AG09319 (cell line): ENCODE measurements at regions not wholly inside any gene's neighbourhood (a gene's known extent, or its start where the extent isn't known, plus 50 kb on each side); places are given as distances from the start of the nearest gene placed in this dataset.

ENCODE experiments used
- DNase-seq: peaks from one replicate; pipeline ENCODE4 v3.0.0-alpha.2; 2010; ENCODE audit warnings: low read depth; ENCODE audit errors: extremely low read depth
- TF ChIP-seq, protein P1 (sequence below): IDR thresholded peaks from 2 replicates; pipeline ENCODE4 v1.5.1; 2011; ENCODE audit warnings: low read depth, mild to moderate bottlenecking, inconsistent platforms, low read length, moderate library complexity

DNA sequence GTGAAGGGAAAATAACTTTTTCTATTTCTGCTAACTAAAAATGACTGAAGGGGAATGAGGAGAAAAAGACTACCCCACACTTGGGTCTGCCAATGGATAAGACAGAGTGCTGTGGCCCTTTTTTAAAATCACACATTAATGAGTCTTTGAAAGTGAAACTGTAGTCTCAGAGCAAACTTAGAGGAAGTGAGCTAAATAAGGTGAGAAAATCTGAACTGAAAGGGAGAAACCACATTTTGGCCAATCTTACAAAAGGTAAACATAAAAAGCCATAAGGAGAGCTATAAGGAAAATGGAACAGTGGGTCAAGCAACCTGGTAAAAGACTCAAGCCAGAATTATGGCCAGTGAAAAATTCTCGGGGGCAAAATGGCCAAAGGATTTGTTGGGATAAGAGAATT, 755.1 kb upstream of the IGFBP7 start:
- no peak for DNase-seq
- TF ChIP-seq, protein P1, sequence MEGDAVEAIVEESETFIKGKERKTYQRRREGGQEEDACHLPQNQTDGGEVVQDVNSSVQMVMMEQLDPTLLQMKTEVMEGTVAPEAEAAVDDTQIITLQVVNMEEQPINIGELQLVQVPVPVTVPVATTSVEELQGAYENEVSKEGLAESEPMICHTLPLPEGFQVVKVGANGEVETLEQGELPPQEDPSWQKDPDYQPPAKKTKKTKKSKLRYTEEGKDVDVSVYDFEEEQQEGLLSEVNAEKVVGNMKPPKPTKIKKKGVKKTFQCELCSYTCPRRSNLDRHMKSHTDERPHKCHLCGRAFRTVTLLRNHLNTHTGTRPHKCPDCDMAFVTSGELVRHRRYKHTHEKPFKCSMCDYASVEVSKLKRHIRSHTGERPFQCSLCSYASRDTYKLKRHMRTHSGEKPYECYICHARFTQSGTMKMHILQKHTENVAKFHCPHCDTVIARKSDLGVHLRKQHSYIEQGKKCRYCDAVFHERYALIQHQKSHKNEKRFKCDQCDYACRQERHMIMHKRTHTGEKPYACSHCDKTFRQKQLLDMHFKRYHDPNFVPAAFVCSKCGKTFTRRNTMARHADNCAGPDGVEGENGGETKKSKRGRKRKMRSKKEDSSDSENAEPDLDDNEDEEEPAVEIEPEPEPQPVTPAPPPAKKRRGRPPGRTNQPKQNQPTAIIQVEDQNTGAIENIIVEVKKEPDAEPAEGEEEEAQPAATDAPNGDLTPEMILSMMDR, result no peak

DNA sequence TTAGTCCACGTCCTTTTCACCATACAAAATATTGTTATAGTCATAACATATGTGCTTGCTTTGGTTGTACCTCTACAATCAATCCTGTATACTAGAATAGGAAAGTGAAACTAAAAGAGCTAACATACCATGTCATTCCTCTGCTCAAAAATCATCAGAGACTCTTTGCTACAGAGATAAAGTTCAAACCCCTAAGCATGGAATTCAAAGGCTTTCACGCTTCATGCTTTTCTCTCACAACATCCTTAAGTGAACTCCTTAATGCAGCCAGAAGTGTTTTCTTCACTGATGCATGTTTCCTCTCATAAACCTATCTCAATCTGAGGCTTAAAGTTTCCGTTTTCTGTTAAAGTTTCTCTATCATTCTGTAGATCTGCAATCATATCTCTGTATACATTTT, 744.6 kb upstream of the IGFBP7 start:
- TF ChIP-seq, protein P1, result no peak
- DNase-seq, result no peak

DNA sequence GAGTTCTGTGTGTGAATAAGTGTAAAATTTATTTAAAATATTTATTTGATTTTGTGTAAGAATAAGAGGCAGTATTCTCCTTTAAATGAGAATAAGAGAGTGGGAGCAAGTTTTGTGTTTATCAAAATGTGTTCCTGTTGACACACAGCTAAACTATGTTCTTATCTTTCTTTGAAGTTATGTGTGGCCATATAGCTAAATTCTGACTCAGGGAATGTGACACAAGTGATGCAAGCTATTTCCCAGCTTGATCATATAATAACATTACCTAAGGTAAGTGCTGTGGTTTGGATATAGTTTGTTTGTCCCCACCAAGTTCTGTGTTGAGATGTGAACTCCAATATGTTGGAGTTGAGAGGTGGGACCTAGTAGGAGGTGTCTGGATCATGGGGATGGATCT, 740.0 kb upstream of the IGFBP7 start:
- no peak for DNase-seq

DNA sequence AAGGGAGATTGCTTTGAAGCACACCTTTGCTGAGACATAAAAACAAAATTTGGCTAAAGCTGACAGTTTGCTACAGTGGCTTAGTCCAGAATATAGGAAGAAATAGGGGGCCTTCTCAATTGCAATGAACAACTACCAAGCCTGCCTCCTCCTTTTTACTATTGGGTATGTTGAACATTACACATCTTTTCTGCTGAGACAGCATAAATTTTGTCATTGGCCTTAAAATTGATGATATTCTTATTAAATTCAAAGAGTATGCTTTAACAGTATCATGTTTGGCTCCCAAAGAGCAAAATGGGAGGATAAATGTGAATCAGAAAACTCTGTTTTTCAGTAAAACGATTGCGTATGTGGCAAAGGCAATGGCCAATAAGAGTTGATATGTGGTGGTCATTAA, 721.9 kb upstream of the IGFBP7 start:
- DNase-seq, result no peak
- TF ChIP-seq, protein P1, result no peak

More for the DNA sequence above, 740.0 kb upstream of the IGFBP7 start:
- TF ChIP-seq, protein P1, result no peak

DNA sequence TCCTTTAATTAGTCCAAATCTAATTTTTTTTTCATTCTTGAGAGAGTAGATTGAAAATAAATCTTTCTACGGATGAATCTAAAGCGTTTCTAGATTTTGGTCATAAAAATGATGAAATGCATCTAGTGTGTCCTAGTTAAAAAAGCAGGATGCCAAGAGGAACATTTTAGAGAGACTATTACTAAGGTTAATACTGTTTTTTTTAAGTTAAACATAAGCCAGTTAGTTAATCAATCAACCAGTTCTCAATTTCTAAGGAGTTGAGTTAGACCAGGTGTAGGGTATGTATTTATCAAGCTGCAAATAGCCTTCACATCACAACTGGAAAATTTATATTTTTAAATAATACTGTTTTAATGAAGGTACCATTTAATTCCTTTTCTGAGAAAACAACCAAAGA, 679.5 kb upstream of the IGFBP7 start:
- TF ChIP-seq, protein P1, result no peak
- DNase-seq, result no peak

DNA sequence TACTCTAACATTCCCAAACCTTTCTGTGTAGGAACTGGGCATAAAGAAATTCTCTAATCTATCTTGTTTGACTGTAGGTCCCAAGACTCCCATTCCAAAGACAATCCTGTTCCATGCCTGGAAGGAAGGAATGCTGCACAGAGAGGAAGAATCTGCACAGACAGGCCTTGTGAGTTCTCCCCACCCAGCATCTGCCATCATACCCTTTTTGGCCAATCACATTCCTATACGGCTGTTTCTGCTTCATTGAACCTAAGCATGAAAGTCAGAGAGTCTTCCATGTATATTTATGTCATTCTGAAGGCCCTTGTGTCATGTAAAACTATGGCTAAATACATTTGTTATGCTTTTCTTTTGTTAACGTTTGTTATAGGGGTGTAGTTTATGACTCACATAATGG, 667.7 kb upstream of the IGFBP7 start:
- TF ChIP-seq, protein P1, result no peak
- no peak for DNase-seq

DNA sequence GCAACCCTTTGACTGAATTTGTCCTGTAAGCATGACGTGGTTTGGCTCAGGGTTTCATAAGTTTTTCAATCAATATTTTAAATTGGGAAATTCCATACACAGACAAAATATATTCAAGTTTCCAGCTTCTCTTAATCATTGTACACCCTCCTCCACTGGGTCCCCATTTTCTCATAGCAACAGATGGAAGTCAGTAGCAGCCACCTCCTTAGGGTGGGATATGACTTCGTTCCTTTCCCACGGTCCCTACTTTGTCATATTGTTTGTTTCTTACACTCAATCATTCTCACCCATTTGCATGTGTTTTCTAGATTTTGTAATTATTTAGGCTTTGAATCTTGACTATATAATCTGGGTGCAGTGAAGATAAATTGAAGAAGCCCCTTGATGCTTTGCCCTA, 664.5 kb upstream of the IGFBP7 start:
- TF ChIP-seq, protein P1, result no peak
- DNase-seq, result no peak
